ENCODE measurements at regions not wholly inside any gene's neighbourhood (a gene's known extent, or its start where the extent isn't known, plus 50 kb on each side); places are given as distances from the start of the nearest gene placed in this dataset.

- intact Hi-C loops (cut with DNase I), result no loop called here
- Histone ChIP-seq H3K9me3 (peaks cover 0 to 8% (median 0%) of the 10 kb centered on the region in 12 donors), H3K4me1 (no peaks in the 10 kb centered on the region), H3K4me3 (no peak overlapping the region), H3K27me3 (peaks cover 0 to 27% (median 2%) of the 10 kb centered on the region in 9 donors), H3K36me3 (no peaks in the 10 kb centered on the region), H3K27ac (no peak overlapping the region)
- no peak for TF ChIP-seq POLR2A (IDR thresholded peaks at IDR 0.05)
- no peak for TF ChIP-seq CTCF (IDR thresholded peaks at IDR 0.05)
- ATAC-seq (no peak), DNase-seq (no peak)
- 41 to 51% (median 48%) methylated on average over 2 of the region's 2 CpGs for WGBS, 4 donors
These were observed 471.1 kb upstream of the MEX3C start for GRCh38 chr18:51668607-51669006.

- Histone ChIP-seq H3K27me3 (peaks cover 0 to 16% (median 0%) of the 10 kb centered on the region in 9 donors), H3K4me3 (no peak overlapping the region), H3K27ac (no peak overlapping the region), H3K36me3 (no peaks in the 10 kb centered on the region), H3K9me3 (peaks cover 0 to 14% (median 0%) of the 10 kb centered on the region in 12 donors), H3K4me1 (no peaks in the 10 kb centered on the region)
- WGBS, 4 donors, result 71 to 81% (median 78%) methylated on average over 7 of the region's 7 CpGs
- DNase-seq (no peak), ATAC-seq (no peak)
- intact Hi-C loops (cut with DNase I), result no loop called here
- no peak for TF ChIP-seq CTCF (IDR thresholded peaks at IDR 0.05)
- no peak for TF ChIP-seq POLR2A (IDR thresholded peaks at IDR 0.05)
These were observed 489.1 kb upstream of the MEX3C start for GRCh38 chr18:51686590-51686989.

- Histone ChIP-seq H3K4me1 (no peaks in the 10 kb centered on the region), H3K27ac (no peak overlapping the region), H3K27me3 (peaks cover 0 to 16% (median 0%) of the 10 kb centered on the region in 9 donors), H3K9me3 (peaks cover 0 to 5% (median 0%) of the 10 kb centered on the region in 12 donors), H3K4me3 (no peak overlapping the region), H3K36me3 (no peaks in the 10 kb centered on the region)
- no peak for ATAC-seq
- TF ChIP-seq POLR2A (IDR thresholded peaks at IDR 0.05), result no peak
- TF ChIP-seq CTCF (IDR thresholded peaks at IDR 0.05), result no peak
- intact Hi-C loops (cut with DNase I), result no loop called here
- DNase-seq, result no peak
- 42 to 68% (median 61%) methylated on average over 2 of the region's 2 CpGs for WGBS, 4 donors
These were observed 490.5 kb upstream of the MEX3C start for GRCh38 chr18:51687845-51688585.

GRCh38 chr18:51692612-51693011 lies 495.1 kb upstream of the MEX3C start:
- ATAC-seq (no peak), DNase-seq (no peak)
- H3K4me3 ChIP-seq, result no peak overlapping the region
- no peaks in the 10 kb centered on the region for H3K4me1 ChIP-seq
- 70 to 83% (median 73%) methylated on average over 2 of the region's 2 CpGs for WGBS, 4 donors
- H3K9me3 ChIP-seq, result no peaks in the 10 kb centered on the region
- intact Hi-C loops (cut with DNase I), result no loop called here
- H3K27ac ChIP-seq, result no peak overlapping the region
- peaks cover 0 to 9% (median 0%) of the 10 kb centered on the region in 9 donors for H3K27me3 ChIP-seq
- no peaks in the 10 kb centered on the region for H3K36me3 ChIP-seq
- TF ChIP-seq POLR2A (IDR thresholded peaks at IDR 0.05) (no peak), CTCF (IDR thresholded peaks at IDR 0.05) (no peak)

Data from heart left ventricle (tissue), 16 donors.